Astrocyte of the cerebellum (primary cell): ENCODE measurements at regions not wholly inside any gene's neighbourhood (a gene's known extent, or its start where the extent isn't known, plus 50 kb on each side); places are given as distances from the start of the nearest gene placed in this dataset.

Source experiments
- DNase-seq: peaks from one replicate; pipeline ENCODE4 v3.0.0-alpha.2; 2011; ENCODE audit warnings: low read depth
- H3K4me3 ChIP-seq: 2 replicates; pipeline ENCODE4 v1.5.1; 2011; ENCODE audit warnings: mild to moderate bottlenecking, low read depth, low read length, moderate library complexity
- in situ Hi-C: cut with HindIII; loops from 2 replicates; pipeline ENCODE4 v1.10.0; 2017; ENCODE audit warnings: low sequenced_read_pairs
- TF ChIP-seq, protein P1 (sequence below): IDR thresholded peaks from 2 replicates; pipeline ENCODE4 v1.5.1; 2012; ENCODE audit warnings: low read length, low read depth, moderate library complexity, mild to moderate bottlenecking; ENCODE audit errors: missing control alignments

DNA sequence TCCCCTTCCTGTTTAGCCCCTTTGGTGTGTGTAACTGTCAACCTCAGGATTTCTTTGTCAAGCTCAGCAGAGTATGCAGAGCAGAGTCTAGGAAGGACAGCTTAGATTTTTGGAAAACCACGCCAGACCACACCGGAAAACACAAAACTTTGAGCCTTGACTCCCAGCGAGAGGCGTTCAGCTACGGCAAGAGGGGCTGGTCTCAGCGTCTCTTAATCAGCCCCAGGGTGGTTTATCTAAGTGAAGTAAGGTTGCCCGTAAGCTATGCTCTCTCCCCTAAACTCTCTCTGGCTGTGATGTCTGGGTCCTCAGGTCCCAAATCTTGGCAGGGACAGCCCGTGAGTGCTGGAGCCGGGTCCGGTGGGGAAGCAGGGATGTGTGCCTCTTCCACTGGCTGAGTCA is 230.9 kb downstream of the KLF6 start:
- TF ChIP-seq, protein P1, sequence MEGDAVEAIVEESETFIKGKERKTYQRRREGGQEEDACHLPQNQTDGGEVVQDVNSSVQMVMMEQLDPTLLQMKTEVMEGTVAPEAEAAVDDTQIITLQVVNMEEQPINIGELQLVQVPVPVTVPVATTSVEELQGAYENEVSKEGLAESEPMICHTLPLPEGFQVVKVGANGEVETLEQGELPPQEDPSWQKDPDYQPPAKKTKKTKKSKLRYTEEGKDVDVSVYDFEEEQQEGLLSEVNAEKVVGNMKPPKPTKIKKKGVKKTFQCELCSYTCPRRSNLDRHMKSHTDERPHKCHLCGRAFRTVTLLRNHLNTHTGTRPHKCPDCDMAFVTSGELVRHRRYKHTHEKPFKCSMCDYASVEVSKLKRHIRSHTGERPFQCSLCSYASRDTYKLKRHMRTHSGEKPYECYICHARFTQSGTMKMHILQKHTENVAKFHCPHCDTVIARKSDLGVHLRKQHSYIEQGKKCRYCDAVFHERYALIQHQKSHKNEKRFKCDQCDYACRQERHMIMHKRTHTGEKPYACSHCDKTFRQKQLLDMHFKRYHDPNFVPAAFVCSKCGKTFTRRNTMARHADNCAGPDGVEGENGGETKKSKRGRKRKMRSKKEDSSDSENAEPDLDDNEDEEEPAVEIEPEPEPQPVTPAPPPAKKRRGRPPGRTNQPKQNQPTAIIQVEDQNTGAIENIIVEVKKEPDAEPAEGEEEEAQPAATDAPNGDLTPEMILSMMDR, result no peak
- in situ Hi-C loops, result no loop called here
- no peak for DNase-seq
- no peak overlapping the region for H3K4me3 ChIP-seq

DNA sequence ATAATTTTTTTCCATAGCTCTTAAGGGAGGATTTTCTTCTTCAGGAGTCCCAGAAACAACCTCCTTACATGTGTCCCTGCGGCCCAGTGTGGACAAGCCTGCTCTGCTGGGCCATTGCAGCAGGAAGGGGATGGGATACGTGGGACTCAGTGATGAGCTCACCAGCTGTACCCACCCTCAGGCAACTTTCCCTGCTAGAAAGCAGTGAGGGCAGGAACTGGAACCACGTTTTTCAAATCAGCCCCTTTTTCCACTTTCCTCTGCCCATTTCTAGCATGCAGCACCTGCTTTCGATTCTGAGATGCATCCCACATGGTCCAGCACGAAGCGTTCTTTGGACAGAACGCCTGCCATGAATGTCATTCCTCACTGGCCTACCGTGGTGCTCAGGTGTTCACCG is 232.7 kb downstream of the KLF6 start:
- TF ChIP-seq, protein P1, result no peak
- H3K4me3 ChIP-seq, result no peak overlapping the region
- in situ Hi-C loops, result no loop called here
- DNase-seq, result no peak

DNA sequence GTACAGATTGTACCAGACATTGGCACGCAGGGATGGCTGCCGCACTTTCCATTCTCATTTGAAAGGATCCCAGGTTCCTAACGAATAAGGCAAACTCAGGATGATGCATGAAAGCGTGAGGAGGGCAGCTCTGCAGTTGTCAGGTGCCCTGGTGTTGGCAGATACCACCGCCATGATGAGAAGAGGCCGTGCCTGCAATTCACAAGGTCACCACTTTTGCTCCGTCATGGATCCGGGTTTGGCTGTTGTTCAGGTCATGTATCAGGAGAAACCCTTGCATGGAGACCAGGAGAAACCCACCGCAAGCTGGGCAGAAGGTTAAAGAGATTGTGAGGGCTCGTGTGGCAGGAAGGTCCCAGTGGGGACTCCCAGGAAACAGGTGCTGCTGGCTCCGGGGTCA is 233.2 kb downstream of the KLF6 start:
- DNase-seq, result no peak
- no peak overlapping the region for H3K4me3 ChIP-seq
- TF ChIP-seq, protein P1, result no peak
- in situ Hi-C loops, result no loop called here

DNA sequence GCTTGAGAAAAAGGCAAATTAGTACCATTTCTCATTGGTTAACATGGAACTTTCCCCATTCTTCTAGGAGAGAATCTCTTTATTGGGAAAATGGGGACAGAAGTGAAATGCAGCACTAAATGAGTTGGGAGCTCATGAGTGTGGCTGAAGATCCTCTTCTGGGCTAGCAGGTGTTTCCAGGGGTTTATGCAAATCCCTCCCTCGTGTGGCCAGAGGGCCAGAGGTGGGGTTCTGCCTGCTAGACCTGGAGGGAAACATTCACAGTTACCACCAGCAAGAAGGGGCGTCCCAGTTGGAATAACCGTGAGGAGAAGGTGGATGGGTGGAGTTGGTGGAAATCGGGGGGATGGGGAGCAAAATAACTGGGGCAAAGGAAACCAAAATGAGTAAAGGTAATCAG is 235.9 kb downstream of the KLF6 start:
- TF ChIP-seq, protein P1, result no peak
- in situ Hi-C loops, result no loop called here
- H3K4me3 ChIP-seq, result no peak overlapping the region
- no peak for DNase-seq

DNA sequence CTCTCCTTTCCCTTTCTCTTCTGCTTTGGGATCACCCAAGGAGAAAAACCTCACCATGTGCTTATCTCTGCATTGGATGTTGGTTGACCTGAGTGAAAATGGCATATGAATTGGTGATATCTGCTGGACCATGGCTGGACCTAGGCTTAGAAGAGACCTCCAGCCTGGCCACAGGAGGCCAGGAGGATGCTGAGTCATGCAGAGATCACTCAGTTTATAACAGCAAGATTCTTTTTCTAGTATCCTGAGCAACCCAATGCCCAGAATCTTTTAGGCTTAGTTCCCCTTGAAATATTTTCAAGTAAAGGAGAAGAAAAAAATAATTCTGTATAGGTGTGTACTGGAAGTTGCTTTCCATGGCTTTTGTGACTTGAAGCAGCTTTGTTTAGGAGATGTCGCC is 236.3 kb downstream of the KLF6 start:
- H3K4me3 ChIP-seq, result no peak overlapping the region
- no peak for DNase-seq
- TF ChIP-seq, protein P1, result no peak
- in situ Hi-C loops, result no loop called here

DNA sequence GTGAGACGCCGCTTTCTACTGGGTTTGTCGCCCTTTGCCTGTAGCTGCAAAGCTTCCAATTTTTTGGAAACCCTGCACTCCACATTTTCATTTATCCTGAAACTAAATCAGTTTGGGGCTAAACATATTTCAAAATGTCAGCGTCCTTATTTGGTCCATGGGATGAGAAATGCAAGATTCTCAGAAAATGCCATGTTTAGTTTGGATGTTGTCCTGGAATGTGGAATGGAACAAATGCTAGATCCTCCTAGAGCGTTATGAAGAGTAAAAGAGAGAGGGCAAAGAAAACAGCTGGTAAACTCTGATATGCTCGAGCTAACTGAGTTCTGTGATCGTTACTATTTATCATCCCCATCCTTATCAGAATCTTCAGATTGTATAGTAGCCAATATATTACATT is 236.9 kb downstream of the KLF6 start:
- no peak for DNase-seq
- TF ChIP-seq, protein P1, result no peak
- no peak overlapping the region for H3K4me3 ChIP-seq
- in situ Hi-C loops, result no loop called here

DNA sequence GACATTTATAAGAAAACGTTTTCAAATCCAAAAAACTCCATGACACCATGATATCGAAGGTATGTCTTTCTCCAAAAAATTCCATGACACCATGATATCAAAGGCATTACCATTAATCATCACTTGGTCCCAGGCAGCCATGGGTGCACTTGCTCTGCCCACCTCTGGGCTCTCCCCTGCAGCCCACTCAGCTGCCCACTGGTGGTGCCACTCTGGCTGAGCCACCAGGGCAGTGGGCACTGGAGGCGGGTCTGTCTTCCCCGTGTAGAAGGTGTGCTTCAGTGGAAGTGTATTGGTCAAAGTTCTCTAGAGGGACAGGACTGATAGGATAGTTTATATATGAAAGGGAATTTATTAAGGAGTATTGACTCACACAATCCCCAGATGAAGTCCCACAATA is 240.4 kb downstream of the KLF6 start:
- TF ChIP-seq, protein P1, result no peak
- no peak overlapping the region for H3K4me3 ChIP-seq
- DNase-seq, result no peak
- in situ Hi-C loops, result no loop called here
